ENCODE measurements at regions not wholly inside any gene's neighbourhood (a gene's known extent, or its start where the extent isn't known, plus 50 kb on each side); places are given as distances from the start of the nearest gene placed in this dataset.

DNA sequence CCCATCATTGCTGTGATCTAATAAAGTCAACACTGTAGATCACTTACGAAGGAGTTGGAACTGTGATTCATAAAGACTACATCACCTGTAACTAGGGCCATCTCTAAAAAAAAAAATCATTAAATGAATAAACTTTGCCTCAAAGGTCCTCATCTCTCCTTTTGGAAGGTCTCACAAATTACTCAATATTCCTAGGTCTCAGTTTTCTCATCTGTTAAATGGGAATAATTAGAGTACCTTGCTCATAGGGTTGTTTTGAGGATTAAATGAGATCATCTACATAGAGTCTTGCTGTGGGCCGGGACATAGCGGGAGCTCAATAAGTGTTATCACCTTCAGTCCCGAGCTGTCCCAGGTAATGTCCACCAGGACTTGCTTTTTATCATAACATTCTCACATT is 335.1 kb upstream of the PROK2 start:
- Histone ChIP-seq H3K36me3 (no peaks in the 10 kb centered on the region), H3K4me3 (no peak overlapping the region), H3K4me1 (peaks cover 0 to 23% (median 9%) of the 10 kb centered on the region in 4 donors), H3K27ac (no peak overlapping the region), H3K27me3 (no peaks in the 10 kb centered on the region), H3K9me3 (no peaks in the 10 kb centered on the region)
- ATAC-seq (peak in 1 of 4 donors; percentile 29), DNase-seq (no peak)
- intact Hi-C loops (cut with DNase I): no loop called here
- TF ChIP-seq POLR2A (IDR thresholded peaks at IDR 0.05): no peak
- TF ChIP-seq, protein P1, sequence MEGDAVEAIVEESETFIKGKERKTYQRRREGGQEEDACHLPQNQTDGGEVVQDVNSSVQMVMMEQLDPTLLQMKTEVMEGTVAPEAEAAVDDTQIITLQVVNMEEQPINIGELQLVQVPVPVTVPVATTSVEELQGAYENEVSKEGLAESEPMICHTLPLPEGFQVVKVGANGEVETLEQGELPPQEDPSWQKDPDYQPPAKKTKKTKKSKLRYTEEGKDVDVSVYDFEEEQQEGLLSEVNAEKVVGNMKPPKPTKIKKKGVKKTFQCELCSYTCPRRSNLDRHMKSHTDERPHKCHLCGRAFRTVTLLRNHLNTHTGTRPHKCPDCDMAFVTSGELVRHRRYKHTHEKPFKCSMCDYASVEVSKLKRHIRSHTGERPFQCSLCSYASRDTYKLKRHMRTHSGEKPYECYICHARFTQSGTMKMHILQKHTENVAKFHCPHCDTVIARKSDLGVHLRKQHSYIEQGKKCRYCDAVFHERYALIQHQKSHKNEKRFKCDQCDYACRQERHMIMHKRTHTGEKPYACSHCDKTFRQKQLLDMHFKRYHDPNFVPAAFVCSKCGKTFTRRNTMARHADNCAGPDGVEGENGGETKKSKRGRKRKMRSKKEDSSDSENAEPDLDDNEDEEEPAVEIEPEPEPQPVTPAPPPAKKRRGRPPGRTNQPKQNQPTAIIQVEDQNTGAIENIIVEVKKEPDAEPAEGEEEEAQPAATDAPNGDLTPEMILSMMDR (IDR thresholded peaks at IDR 0.05): no peak
- WGBS (ENCODE audit: insufficient coverage, low coverage, low lambda C conversion rate, missing lambda C conversion rate): 91% methylated on average over 4 of the region's 4 CpGs

DNA sequence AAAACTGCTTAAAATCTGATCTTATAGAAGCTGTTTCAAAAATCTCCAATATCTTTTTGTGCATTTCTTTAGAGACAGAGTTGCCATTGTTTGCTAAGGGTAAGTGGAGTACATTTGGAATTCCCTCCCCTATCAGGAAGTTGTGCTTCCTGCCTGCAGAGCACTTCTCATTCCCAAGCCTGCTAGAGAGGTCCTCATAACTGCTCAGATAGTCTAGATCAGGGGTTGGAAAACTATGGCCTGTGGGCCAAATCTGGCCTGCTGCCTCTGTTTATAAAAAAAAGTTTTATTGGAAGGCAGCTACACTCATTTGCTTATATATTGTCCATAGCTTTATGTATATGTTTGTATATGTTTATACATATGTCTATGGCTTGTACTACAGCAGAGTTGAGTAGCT is 333.7 kb upstream of the PROK2 start:
- intact Hi-C loops (cut with DNase I): no loop called here
- Histone ChIP-seq H3K27me3 (no peaks in the 10 kb centered on the region), H3K4me3 (no peak overlapping the region), H3K9me3 (no peaks in the 10 kb centered on the region), H3K4me1 (peaks cover 0 to 15% (median 3%) of the 10 kb centered on the region in 4 donors), H3K36me3 (no peaks in the 10 kb centered on the region), H3K27ac (no peak overlapping the region)
- TF ChIP-seq POLR2A (IDR thresholded peaks at IDR 0.05): no peak
- TF ChIP-seq, protein P1 (IDR thresholded peaks at IDR 0.05): no peak
- DNase-seq: no peak
- no peak for ATAC-seq

DNA sequence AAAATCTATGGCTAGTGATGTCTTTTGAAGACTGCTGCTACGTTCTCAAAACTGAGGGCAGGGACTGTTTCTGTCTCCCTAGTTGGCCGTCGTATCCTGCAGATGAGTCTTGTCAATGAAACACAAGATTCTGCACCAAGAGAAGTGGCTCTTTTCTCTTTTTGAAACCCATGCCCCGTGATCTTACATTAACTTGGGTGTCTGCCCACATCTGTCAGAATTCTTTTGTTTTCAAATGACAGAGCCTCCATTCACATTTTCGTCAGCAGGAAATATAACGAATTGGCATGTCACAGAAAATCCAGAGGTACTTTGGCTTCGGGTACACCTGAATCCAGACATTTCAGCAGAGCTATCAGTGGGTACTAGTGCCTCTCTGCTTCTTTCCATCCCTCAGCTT is 331.3 kb upstream of the PROK2 start:
- 87% methylated on average over 6 of the region's 7 CpGs for WGBS (ENCODE audit: insufficient coverage, low coverage, low lambda C conversion rate, missing lambda C conversion rate)
- no peaks in the 10 kb centered on the region for H3K9me3 ChIP-seq
- no peaks in the 10 kb centered on the region for H3K4me1 ChIP-seq
- no peak overlapping the region for H3K27ac ChIP-seq
- DNase-seq (no peak), ATAC-seq (no peak)
- no peaks in the 10 kb centered on the region for H3K36me3 ChIP-seq
- intact Hi-C loops (cut with DNase I): no loop called here
- no peaks in the 10 kb centered on the region for H3K27me3 ChIP-seq
- TF ChIP-seq, protein P1 (IDR thresholded peaks at IDR 0.05): no peak
- TF ChIP-seq POLR2A (IDR thresholded peaks at IDR 0.05): no peak
- no peak overlapping the region for H3K4me3 ChIP-seq

DNA sequence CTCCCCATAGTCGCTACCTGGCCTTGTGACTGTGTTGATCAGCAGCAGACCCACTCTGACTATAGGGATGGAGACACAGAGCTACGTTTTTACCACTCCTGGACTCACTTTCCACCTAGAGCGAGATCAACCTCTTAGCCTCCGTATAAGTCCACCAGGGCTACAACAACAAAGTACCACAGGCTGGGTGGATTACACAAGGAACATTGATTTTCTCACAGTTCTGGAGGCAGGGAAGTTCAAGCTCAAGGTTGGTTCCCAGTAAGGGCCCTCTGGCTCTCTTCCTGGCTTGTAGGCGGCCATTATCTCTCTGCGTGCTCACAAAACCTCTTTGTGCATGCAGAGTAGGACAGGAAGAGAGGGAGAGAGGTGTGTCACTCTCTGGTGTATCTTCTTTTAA is 330.4 kb upstream of the PROK2 start:
- ATAC-seq (no peak), DNase-seq (no peak)
- Histone ChIP-seq H3K27me3 (no peaks in the 10 kb centered on the region), H3K27ac (no peak overlapping the region), H3K36me3 (no peaks in the 10 kb centered on the region), H3K4me1 (no peaks in the 10 kb centered on the region), H3K4me3 (no peak overlapping the region), H3K9me3 (no peaks in the 10 kb centered on the region)
- WGBS (ENCODE audit: insufficient coverage, low coverage, low lambda C conversion rate, missing lambda C conversion rate): 87% methylated on average over 5 of the region's 6 CpGs
- TF ChIP-seq, protein P1 (IDR thresholded peaks at IDR 0.05): no peak
- TF ChIP-seq POLR2A (IDR thresholded peaks at IDR 0.05): no peak
- intact Hi-C loops (cut with DNase I): no loop called here

DNA sequence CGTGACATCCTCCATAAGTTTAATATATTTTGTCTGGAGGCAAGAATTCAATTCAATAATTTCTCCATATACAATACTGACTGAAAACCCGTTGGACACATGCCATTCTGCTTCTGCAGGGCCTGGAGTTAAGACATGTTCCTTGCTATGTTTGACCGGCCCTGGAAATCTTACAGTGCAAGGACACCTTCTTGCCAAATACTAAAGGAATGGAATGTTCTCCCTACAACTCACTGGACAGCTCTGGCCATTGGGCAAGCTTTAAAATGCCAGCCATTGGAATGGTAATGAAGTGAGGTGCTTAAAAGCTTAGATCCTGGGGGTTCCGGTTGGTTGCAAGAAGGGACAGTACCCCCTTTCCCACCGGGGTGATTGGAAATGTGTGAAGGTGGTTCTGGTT is 329.8 kb upstream of the PROK2 start:
- no peak overlapping the region for H3K27ac ChIP-seq
- no peaks in the 10 kb centered on the region for H3K36me3 ChIP-seq
- TF ChIP-seq POLR2A (IDR thresholded peaks at IDR 0.05): no peak
- TF ChIP-seq, protein P1 (IDR thresholded peaks at IDR 0.05): no peak
- DNase-seq (no peak), ATAC-seq (no peak)
- H3K4me1 ChIP-seq: no peaks in the 10 kb centered on the region
- WGBS (ENCODE audit: insufficient coverage, low coverage, low lambda C conversion rate, missing lambda C conversion rate): 51% methylated on average over 3 of the region's 5 CpGs
- H3K4me3 ChIP-seq: no peak overlapping the region
- H3K27me3 ChIP-seq: no peaks in the 10 kb centered on the region
- no peaks in the 10 kb centered on the region for H3K9me3 ChIP-seq
- intact Hi-C loops (cut with DNase I): no loop called here

Data from right lobe of liver (tissue), 6 donors.